ENCODE measurements at regions not wholly inside any gene's neighbourhood (a gene's known extent, or its start where the extent isn't known, plus 50 kb on each side); places are given as distances from the start of the nearest gene placed in this dataset.

- TF ChIP-seq CTCF (conservative IDR thresholded peaks at IDR 0.05) (no peak), ZFX (IDR thresholded peaks at IDR 0.05) (no peak)
These were observed 227.9 kb downstream of the IRF8 start for GRCh38 chr16:86126891-86127290.

Measured in C4-2B (cell line).